GM12892 (cell line): ENCODE measurements at regions not wholly inside any gene's neighbourhood (a gene's known extent, or its start where the extent isn't known, plus 50 kb on each side); places are given as distances from the start of the nearest gene placed in this dataset.

Experiments used
- POLR2A ChIP-seq: IDR thresholded peaks from 2 replicates; pipeline ENCODE4 v1.6.1; 2011; ENCODE audit warnings: low read depth, low read length, control low read depth
- POLR2AphosphoS5 ChIP-seq: IDR thresholded peaks from 2 replicates; pipeline ENCODE4 v1.6.1; 2011; ENCODE audit warnings: low read depth, low read length, control low read depth
- TAF1 ChIP-seq: IDR thresholded peaks from 2 replicates; pipeline ENCODE4 v1.6.1; 2011; ENCODE audit warnings: low read depth, mild to moderate bottlenecking, control low read depth, low read length, borderline replicate concordance

DNA sequence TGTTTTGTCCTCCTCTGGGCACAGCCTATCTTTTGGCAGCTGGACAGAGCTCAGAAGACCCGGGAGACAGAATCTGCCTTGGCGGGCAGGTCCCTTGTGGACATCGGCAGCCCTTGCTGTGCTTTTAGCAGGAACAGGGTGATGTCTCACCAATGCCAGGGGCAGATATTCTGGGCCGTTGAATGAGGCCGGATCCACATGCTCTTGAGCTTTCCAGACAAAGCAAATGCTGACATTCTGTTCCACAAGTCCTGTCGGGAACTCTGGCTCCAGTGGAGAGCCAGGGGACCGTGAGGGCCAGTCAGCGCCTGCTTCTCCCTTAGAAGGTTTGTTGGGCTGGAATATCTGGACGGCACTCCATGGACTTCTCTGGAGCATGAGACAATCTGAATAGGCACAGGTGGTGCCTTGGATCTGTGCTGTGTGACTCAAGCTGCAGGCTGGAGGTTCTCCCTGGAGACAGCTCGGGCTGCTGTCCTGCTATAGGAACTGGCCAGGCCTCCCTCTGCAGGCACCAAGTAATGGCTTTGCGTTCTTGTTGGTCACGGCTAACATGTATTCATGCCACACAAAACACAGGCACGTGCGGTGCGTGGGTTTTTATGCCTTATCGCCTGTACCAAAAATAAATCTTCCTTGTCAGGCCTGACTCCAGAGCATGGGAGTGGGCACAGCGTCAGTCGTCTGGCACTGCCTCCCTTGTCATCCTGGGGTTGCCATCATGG lies 80.3 kb downstream of the GADD45G start:
- TF ChIP-seq POLR2A: no peak
- TF ChIP-seq TAF1: no peak
- no peak for TF ChIP-seq POLR2AphosphoS5
